Embryonic facial prominence (tissue), 1 donor: ENCODE measurements at regions not wholly inside any gene's neighbourhood (a gene's known extent, or its start where the extent isn't known, plus 50 kb on each side); places are given as distances from the start of the nearest gene placed in this dataset.

ENCODE experiments used
- DNase-seq: peaks from one replicate; pipeline ENCODE4 v3.0.0-alpha.2; 2016; ENCODE audit errors: extremely low spot score

GRCh38 chr18:24790347-24790746 is 329.9 kb downstream of the HRH4 start:
- DNase-seq = no peak

DNA sequence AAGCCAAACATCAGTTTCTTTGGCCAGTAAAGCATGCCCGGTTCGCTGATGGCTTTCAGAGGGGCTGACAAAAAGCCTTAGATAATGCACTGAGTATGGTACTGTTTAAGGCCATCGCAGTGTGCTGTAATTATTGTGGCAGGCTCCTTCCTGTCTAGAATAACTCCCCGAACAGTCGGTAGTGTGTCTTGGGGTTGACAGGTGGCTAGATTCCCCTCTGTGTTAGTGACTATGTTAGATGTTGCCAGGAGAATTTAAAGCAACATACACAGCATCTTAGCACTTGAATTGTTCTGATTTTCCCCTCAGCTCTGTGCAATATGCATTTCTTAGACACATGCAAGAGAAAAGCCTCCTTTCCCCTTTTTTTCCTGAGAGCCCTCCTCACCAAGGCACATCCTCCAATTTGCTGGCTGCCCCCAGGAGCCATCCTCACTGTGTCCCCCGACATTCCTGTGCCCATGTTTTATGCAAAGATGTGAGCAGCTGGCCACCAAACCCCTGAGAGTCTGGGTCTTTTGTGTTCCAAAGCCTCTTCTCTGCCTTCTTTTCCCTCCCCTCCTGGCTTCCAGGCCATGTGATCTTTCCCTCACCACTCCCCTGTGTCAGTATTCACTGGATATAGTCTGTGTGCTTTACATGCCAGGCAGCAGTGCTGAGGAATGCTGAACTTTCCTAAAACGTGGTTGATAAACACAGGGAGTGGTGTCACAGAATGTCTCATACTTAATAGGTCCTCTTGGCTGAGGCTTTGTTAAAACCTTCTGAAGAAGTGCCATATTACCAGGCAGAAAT is 331.5 kb downstream of the HRH4 start:
- DNase-seq = no peak

- no peak for DNase-seq
Measured at GRCh38 chr18:24793742-24794141, 333.3 kb downstream of the HRH4 start.

DNA sequence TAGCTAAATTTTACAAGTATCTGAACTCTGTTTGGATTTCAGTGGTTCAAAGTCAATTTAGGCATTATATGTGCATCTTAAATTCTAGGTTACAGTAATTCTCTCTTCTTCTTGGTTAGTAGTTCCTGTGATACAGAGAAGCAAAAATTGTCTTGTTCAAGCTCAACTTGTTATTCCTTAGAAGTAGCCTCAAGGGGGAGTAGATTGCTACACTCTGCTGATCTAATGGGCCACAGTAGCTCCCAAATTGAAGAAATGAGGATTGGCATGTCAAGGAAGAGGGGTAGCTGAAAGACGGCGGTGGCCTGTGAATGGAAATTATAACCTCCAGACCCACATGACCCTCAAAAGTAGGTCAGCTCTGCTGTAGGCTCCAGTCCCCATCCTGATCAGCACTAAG is 334.7 kb downstream of the HRH4 start:
- DNase-seq = no peak

DNA sequence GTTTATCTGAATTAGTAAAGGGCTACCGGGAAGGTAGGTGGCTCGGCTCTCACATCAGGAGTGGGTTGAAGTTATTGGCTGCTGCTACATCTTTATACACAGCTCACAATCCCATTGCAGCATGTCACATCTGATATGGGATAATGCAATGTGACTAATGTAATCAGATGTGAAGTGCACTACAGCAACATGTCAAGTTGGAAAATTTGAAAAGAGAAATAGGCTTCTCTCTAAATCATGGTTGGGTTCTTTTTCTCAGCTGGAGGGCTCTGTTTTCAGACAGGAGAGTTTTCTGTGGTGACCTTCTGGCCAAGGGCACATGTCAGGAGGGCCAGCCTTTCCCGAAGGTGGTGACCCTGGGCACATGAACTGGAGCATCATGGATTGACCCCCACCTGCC is 337.5 kb downstream of the HRH4 start:
- DNase-seq = no peak

DNA sequence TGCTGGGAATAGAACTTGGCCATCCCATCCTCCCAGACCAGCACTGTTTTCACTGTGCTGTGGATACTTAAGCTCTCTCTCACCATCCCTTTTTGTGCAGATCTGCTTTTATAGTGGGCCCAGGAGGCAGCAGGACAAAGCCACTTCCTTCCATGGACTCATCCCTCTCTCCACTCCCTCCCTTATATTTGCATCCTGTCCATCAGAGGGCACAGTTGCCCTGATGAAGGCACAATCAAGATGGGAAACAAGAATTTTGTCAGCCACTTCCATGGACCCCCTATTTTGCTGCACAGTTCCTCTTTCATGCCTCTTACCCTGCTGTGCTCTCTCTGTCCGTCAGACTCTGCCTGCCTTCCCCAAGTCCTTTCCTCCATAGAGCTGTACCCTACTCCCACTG is 338.7 kb downstream of the HRH4 start:
- no peak for DNase-seq

DNA sequence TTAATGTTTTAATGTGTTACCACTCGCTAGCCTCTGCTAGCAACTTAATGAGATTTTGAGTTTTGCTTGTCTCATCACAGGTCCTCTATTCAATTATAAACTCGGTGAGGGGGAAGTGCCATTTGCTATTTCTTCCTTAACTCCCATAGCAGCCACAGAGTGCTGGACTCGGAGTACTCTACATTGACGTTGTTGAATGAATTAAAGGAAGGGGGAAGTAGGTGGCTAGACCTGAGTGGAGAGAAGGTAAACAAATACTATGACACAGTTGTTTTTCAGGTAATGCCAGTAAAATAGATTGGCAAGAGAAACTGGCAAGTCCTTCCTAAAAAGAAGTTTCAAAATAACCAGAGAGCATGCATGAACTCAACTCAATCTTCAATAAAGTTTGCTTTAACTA is 339.3 kb downstream of the HRH4 start:
- no peak for DNase-seq

DNA sequence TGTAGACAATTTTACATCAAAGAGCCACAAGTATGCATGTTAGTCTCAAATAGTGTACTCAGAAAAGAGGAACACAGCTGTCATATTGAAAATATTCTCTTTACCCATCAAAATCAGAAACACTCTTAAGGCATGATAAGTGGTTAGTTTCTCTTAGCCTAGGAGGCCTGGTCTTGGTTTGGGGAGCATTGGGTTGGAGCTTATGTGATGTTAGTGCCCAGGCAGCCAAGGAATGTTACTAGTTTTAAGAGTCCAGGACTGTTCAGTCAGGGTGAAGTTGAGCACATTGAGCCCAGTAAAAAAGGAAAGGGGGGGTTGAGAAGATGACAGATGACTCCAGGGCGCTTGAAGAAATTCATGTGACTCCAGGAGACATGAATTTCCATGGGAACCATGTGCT is 340.6 kb downstream of the HRH4 start:
- no peak for DNase-seq

DNA sequence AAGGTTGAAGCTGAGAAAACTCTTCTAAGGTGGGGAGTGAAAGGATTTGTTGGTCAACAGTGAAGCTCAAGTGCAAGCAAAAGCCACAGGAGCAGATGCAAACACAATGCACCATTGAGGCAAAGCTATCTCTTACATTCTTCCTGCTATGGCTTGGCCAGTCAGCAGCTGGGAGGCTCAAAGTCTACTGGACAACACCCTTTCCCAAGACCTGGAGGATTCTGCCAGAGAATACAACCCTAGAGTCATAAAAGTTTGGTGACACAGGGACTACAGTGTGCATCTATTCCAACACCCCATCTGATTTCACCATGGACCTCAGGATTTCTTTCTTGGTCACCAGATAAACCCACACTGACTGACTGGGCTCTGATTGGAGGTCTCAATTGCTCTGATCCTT is 342.0 kb downstream of the HRH4 start:
- no peak for DNase-seq

DNA sequence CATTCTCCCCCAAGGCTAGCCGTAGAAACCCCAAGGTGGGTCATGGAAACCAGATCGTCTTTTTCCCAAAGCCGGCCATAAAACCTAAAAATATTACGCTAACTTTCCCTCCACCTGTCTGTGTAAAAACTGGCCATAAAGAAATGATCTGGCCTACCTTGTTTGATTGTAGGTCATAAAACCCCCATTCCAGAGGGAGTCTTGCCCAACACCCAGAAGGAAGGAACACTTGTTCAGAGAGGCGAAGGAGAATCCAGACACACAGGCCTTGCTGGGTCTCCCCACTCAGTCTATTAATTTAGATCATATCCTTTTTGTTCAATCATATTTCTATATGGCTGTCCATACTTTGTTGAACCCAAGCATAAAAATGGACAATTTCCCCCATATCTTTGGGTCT is 344.7 kb downstream of the HRH4 start:
- DNase-seq = no peak

GRCh38 chr18:24809173-24809950 is 348.9 kb downstream of the HRH4 start:
- no peak for DNase-seq

- no peak for DNase-seq
Measured at GRCh38 chr18:24810561-24811305, 350.3 kb downstream of the HRH4 start.

DNA sequence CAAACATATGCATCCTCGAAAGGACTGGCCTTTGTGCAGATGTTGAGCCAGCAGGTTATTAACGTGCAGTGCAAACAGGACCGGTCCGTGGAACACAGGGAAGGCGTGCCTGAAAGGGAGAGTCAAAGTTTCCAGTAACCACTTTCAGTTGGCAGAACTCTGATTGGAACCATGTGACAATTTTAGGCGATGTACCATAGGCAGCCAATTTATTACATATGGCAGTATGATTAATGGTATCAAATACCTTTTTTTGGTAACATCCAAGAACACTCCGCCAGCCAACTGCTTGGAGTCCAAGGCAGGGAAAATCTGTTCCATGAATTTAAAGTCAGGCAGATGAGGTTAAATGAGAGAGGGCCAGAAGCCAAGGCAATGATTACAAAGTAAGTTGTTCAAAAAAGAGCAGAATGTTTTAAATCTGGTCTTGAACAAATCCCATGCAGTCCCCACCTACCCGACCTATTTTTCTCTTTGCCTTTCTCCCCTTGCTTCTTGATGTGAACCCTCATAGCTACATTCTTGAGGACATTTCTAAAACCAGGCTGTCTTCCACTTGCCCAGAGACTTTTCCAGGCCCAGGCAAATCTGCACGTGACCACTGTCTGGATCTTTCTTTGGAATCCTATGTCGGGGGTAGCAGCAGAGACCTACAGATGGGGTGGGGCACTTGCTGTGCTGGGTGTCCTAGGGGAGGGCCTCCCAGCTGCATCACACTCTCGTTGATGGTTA is 351.7 kb downstream of the HRH4 start:
- DNase-seq = peak; percentile 78

- DNase-seq = no peak
Measured at GRCh38 chr18:24814521-24814920, 354.1 kb downstream of the HRH4 start.

GRCh38 chr18:24817150-24817549 is 356.7 kb downstream of the HRH4 start:
- no peak for DNase-seq

- no peak for DNase-seq
Measured at GRCh38 chr18:24817587-24818371, 357.3 kb downstream of the HRH4 start.

DNA sequence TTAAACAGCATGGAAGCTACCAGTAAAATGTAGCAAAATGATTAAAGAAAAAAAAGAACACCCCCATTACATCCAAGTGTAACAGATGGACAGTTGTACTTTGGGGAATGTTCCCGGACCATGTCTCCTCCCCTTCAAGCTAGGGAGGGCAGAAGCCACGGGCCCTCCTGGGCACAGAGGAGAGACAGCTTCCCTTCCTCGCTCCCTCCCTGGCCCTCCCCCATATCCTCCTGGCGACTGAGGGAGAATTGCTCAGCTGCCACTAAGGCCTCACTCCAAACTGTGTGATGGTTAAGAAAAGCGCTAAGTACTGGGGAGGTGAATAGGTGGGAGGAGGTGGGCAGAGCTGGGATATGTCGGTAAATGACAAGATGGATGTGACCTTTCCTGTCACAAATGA is 358.0 kb downstream of the HRH4 start:
- DNase-seq = no peak

- DNase-seq = no peak
Measured at GRCh38 chr18:24819141-24819890, 358.9 kb downstream of the HRH4 start.

GRCh38 chr18:24825397-24825796 is 365.0 kb downstream of the HRH4 start:
- DNase-seq = no peak

- DNase-seq = no peak
Measured at GRCh38 chr18:24826605-24827004, 366.2 kb downstream of the HRH4 start.
